GM12865 (cell line): ENCODE measurements at regions not wholly inside any gene's neighbourhood (a gene's known extent, or its start where the extent isn't known, plus 50 kb on each side); places are given as distances from the start of the nearest gene placed in this dataset.
A peak's percentile ranks its signal among the peaks of the same experiment; 100 is the strongest.
"Not testable (repeated sequence)": the region's sequence is repeated elsewhere in the genome, so short reads cannot be mapped to it uniquely, and the experiment has no call there.

Experiments
- DNase-seq: peaks from one replicate; pipeline ENCODE4 v3.0.0; 2010; ENCODE audit warnings: low read depth
- H3K4me3 ChIP-seq: 2 replicates; pipeline ENCODE4 v1.5.1; 2011; ENCODE audit warnings: mild to moderate bottlenecking, low read depth, low read length, control low read depth
- TF ChIP-seq, protein P1 (sequence below): IDR thresholded peaks from 2 replicates; pipeline ENCODE4 v1.5.1; 2011; ENCODE audit warnings: low read length, control low read depth, low read depth, inconsistent platforms; ENCODE audit not compliant: insufficient read depth; ENCODE audit errors: missing control alignments

DNA sequence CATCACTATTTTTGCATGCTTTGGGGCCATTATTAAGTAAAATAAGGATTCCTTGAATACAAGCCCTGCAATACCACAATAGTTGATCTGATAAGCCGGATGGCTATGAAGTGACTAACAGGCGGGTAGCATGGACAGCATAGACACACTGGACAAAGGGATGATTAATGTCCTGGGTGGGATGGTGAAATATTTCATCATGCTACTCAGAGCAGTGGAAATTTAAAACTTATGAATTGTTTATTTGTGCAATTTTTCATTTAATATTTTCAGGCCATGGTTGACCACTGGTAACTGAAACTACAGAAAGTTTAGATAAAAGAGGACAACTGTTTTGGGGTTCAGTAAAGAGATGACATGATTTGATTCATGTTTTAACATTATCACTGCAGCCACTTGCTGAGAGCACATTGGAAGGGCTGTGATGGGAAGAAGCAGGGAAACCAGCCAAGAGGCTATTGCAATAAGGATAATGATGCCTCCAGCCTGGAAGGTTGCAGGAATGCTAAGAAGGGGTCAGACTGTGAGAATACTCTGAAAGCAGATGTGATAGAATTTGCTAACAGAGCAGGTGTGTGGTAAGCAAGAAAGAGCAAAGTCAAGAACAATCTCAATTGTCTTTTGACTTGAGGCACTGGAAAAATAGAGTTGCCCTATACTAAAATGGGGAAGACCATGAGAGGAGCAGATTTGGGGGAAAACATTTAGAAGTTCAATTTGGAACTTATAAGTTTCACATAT, 62.5 kb upstream of the TNFSF4 start:
- no peak for DNase-seq

DNA sequence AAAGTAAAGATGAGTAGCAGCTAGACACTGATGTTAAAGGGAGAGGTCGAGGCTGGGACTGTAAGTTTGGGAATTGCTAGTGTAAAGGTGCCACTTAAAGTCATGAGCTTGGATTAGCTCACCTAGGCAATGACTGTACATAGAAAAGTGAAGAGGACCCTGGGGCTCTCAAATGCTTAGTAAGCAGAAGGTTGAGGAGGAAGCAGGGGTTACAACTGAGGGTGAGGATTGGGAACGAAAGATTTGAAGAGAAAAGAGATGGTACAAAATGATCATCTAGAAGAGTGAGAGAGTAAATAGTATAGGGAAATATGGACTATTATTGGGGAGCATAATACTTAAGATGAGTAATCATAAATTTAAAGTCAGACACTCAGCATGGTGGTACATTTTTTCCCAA, 63.1 kb upstream of the TNFSF4 start:
- H3K4me3 ChIP-seq: no peak overlapping the region
- TF ChIP-seq, protein P1, sequence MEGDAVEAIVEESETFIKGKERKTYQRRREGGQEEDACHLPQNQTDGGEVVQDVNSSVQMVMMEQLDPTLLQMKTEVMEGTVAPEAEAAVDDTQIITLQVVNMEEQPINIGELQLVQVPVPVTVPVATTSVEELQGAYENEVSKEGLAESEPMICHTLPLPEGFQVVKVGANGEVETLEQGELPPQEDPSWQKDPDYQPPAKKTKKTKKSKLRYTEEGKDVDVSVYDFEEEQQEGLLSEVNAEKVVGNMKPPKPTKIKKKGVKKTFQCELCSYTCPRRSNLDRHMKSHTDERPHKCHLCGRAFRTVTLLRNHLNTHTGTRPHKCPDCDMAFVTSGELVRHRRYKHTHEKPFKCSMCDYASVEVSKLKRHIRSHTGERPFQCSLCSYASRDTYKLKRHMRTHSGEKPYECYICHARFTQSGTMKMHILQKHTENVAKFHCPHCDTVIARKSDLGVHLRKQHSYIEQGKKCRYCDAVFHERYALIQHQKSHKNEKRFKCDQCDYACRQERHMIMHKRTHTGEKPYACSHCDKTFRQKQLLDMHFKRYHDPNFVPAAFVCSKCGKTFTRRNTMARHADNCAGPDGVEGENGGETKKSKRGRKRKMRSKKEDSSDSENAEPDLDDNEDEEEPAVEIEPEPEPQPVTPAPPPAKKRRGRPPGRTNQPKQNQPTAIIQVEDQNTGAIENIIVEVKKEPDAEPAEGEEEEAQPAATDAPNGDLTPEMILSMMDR: no peak
- no peak for DNase-seq

More for the DNA sequence above, 62.5 kb upstream of the TNFSF4 start:
- TF ChIP-seq, protein P1: no peak
- H3K4me3 ChIP-seq: no peak overlapping the region

DNA sequence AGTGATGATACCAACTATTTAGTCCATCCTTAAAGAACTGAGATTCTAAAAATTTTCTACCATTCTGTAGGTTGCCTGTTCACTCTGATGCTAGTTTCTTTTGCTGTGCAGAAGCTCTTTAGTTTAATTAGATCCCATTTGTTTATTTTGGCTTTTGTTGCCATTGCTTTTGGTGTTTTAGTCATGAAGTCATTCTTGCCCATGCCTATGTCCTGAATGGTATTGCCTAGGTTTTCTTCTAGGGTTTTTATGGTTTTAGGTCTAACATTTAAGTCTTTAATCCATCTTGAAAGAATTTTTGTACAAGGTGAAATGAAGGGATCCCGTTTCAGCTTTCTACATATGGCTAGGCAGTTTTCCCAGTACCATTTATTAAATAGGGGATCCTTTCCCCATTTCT, 63.9 kb upstream of the TNFSF4 start:
- H3K4me3 ChIP-seq: not testable (repeated sequence)

DNA sequence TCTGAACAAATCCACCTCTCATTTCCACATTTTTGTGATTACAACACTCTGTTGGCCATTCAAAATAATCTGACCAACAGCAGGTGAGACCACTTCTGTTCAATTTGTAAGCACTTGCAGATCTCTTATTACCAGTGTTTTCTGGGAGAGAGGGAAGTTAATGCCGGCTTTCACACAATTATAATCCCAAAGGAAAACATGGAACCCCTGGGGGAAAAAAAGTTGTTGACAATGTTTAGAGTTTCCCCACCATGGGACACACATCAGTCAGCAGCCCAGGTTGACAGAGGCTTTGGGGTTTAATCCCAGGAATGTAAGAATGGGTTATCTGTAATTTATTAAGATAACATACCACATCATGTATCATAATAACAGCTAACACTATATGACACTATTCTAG, 68.4 kb upstream of the TNFSF4 start:
- no peak overlapping the region for H3K4me3 ChIP-seq
- TF ChIP-seq, protein P1: no peak
- DNase-seq: no peak

More for the DNA sequence above, 63.9 kb upstream of the TNFSF4 start:
- not testable (repeated sequence) for DNase-seq

DNA sequence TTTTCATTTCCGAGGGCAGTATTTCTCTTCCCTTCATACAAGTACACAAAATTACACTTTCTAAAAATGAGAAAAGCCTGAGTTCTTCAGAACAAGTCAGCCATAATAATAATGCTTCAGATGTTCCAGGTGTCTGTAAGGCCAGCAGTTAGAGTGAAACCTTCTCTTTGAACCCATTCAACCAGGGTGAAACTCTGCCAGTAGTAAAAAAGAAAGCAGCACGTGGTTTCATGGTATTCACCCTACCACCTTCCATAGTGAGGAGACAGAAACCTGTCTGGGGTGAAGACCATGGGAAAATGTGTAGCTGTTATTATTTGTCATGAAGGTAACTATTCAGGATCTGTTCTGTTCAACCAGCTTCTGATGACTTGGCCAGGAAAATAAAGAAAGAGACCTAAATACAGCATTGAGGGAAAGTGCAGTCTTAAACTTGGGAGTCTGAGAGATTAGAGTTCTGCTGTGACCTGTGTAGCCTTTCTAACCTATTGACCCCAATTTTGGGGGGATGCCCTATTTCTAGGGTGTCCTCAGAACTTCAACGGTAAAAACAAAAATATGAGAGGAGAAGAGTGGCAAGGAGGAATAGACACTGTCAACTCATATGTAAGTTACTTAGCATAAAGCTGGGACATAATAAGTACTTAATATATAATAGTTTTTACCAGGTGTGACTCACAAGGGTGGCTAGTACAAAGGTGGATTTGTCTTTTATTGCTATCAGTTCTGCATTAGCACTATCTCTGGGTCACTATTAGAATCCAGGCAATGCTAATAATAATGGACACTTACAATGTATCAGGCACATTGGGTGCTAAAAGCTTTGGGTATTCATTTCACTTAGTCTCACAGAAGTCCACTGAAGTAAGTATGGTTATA, 70.0 kb upstream of the TNFSF4 start:
- no peak overlapping the region for H3K4me3 ChIP-seq
- TF ChIP-seq, protein P1: no peak

DNA sequence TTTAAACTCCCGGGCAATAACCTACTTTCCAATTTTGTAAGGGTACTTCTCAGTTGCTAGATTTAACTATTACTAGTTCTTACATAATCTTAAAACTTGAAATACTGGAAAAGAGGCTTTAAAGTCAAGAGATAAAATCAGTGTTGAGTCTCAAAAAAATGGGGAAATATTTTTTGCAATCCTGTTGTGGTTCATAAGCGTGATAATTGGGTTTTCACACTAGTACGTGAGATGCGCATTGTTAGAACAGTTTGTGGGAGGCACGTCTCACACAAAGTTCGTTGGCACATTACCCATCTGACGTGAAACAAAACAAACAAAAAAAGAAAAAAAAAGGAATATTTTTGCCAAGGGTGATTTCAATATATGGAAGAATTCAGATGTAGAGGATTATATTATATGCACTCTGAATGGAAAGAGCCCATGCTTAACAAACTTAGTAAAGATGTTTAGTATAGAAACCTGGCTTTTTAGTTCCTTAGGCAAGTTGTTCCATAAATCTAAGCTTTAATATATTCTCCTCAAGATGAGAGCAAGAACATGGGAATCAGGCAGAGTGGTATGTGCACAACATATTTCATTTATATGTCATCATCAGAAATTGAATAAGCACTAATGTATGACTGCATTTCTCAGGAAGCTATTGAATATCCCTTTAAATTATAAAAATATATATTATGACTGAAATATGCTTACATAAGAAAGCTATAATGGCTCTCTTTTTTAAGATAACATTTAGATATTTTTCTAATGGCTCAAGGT, 73.9 kb upstream of the TNFSF4 start:
- no peak overlapping the region for H3K4me3 ChIP-seq
- DNase-seq: no peak
- TF ChIP-seq, protein P1: no peak

More for the DNA sequence above, 70.0 kb upstream of the TNFSF4 start:
- DNase-seq: peak; percentile 69

DNA sequence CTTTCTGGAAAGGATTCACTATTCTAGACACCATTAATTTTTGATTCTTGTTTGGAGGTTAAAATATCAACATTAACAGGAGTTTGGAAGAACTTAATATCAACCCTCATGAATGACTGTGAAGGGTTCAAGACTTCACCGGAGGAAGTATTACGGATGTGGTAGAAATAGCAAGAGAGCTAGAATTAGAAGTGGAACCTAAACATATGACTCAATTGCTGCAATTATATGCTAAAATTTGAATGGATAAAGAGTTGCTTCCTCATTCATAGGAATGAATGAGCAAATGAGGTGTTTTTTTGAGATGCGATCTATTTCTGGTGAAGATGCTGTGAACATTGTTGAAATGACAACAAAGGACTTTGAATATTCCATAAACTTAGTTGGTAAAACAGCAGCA, 77.9 kb upstream of the TNFSF4 start:
- H3K4me3 ChIP-seq: no peak overlapping the region
- DNase-seq: no peak
- TF ChIP-seq, protein P1: no peak
